Liver (tissue), 8 donors: ENCODE measurements at regions not wholly inside any gene's neighbourhood (a gene's known extent, or its start where the extent isn't known, plus 50 kb on each side); places are given as distances from the start of the nearest gene placed in this dataset.
"Not testable (repeated sequence)": the region's sequence is repeated elsewhere in the genome, so short reads cannot be mapped to it uniquely, and the experiment has no call there.

ENCODE experiments used
- DNase-seq: peaks from one replicate; pipeline ENCODE4 v3.0.0-alpha.2; 2017; ENCODE audit warnings: low spot score
- H3K27ac ChIP-seq, 2 donors: one replicate each; pipeline ENCODE4 v1.7.0; 2013; ENCODE audit warnings: inconsistent platforms in 2 of 2, low read length in 2 of 2, control low read depth in 1 of 2, low read depth in 1 of 2, mild to moderate bottlenecking in 1 of 2
- H3K27me3 ChIP-seq, 4 donors: one replicate each; pipeline versions ENCODE4 v1.6.1 to v1.7.0; 2013; ENCODE audit warnings: low read length in 3 of 4, inconsistent platforms in 1 of 4, mild to moderate bottlenecking in 1 of 4, moderate library complexity in 1 of 4; ENCODE audit not compliant: control insufficient read depth in 4 of 4, insufficient read depth in 4 of 4
- H3K36me3 ChIP-seq, 4 donors: one replicate each; pipeline versions ENCODE4 v1.6.1 to v1.7.0; 2013; ENCODE audit warnings: low read length in 3 of 4, mild to moderate bottlenecking in 3 of 4, low read depth in 1 of 4, moderate library complexity in 1 of 4; ENCODE audit not compliant: control insufficient read depth in 4 of 4, insufficient read depth in 3 of 4
- H3K4me1 ChIP-seq, 4 donors: one replicate each; pipeline versions ENCODE4 v1.6.1 to v1.7.0; 2013; ENCODE audit warnings: low read length in 3 of 4, mild to moderate bottlenecking in 3 of 4, moderate library complexity in 1 of 4; ENCODE audit not compliant: control insufficient read depth in 4 of 4, insufficient read depth in 4 of 4
- H3K4me3 ChIP-seq, 3 donors: one replicate each; pipeline versions ENCODE4 v1.6.1 to v1.7.0; 2013; ENCODE audit warnings: low read length in 3 of 3, control low read depth in 1 of 3, low read depth in 1 of 3, mild to moderate bottlenecking in 1 of 3
- H3K9ac ChIP-seq, 2 donors: one replicate each; pipeline ENCODE4 v1.7.0; 2013; ENCODE audit warnings: low read length in 2 of 2, mild to moderate bottlenecking in 2 of 2, moderate library complexity in 2 of 2, control low read depth in 1 of 2, low read depth in 1 of 2
- H3K9me3 ChIP-seq, 4 donors: one replicate each; pipeline versions ENCODE4 v1.6.1 to v1.7.0; 2013; ENCODE audit warnings: low read length in 3 of 4; ENCODE audit not compliant: control insufficient read depth in 4 of 4
- ATF3 ChIP-seq: IDR thresholded peaks from 2 replicates; pipeline ENCODE4 v1.6.1; 2016; ENCODE audit warnings: antibody characterized with exemption
- CTCF ChIP-seq: fragments of 150-350 bp; IDR thresholded peaks from 2 replicates; pipeline ENCODE4 v1.5.1; 2017; ENCODE audit warnings: improper control_type of control experiment, low read depth, low read length; ENCODE audit not compliant: missing input control
- EGR1 ChIP-seq, 2 donors: IDR thresholded peaks; 2 replicates each; pipeline ENCODE4 v1.6.1; 2016 to 2018; ENCODE audit warnings: antibody characterized with exemption in 2 of 2, low read depth in 2 of 2
- FOXA1 ChIP-seq: IDR thresholded peaks from 2 replicates; pipeline ENCODE4 v1.6.1; 2016; ENCODE audit warnings: antibody characterized with exemption
- FOXA2 ChIP-seq: IDR thresholded peaks from 2 replicates; pipeline ENCODE4 v1.6.1; 2016; ENCODE audit warnings: antibody characterized with exemption
- GABPA ChIP-seq, 2 donors: IDR thresholded peaks in 1 of 2; conservative IDR thresholded peaks in 1 of 2; 2 replicates each; pipeline ENCODE4 v1.6.1; 2016; ENCODE audit warnings: antibody characterized with exemption in 2 of 2, mild to moderate bottlenecking in 1 of 2, moderate library complexity in 1 of 2
- HNF4A ChIP-seq, 2 donors: conservative IDR thresholded peaks; 2 replicates each; pipeline ENCODE4 v1.6.1; 2016; ENCODE audit warnings: antibody characterized with exemption in 2 of 2, mild to moderate bottlenecking in 2 of 2
- JUND ChIP-seq, 2 donors: IDR thresholded peaks; 2 replicates each; pipeline ENCODE4 v1.6.1; 2016; ENCODE audit warnings: antibody characterized with exemption in 2 of 2
- MAX ChIP-seq: IDR thresholded peaks from 2 replicates; pipeline ENCODE4 v1.6.1; 2016; ENCODE audit warnings: antibody characterized with exemption
- RAD21 ChIP-seq, 2 donors: IDR thresholded peaks; 2 replicates each; pipeline ENCODE4 v1.6.1; 2016; ENCODE audit warnings: antibody characterized with exemption in 2 of 2, mild to moderate bottlenecking in 2 of 2
- REST ChIP-seq: IDR thresholded peaks from 2 replicates; pipeline ENCODE4 v1.6.1; 2016; ENCODE audit warnings: antibody characterized with exemption, mild to moderate bottlenecking
- RXRA ChIP-seq, 2 donors: IDR thresholded peaks; 2 replicates each; pipeline ENCODE4 v1.6.1; 2017 to 2018; ENCODE audit warnings: antibody characterized with exemption in 2 of 2, mild to moderate bottlenecking in 1 of 2
- SP1 ChIP-seq: IDR thresholded peaks from 2 replicates; pipeline ENCODE4 v1.6.1; 2018; ENCODE audit warnings: antibody characterized with exemption, mild to moderate bottlenecking
- TAF1 ChIP-seq: conservative IDR thresholded peaks from 2 replicates; pipeline ENCODE4 v1.6.1; 2016; ENCODE audit warnings: antibody characterized with exemption, mild to moderate bottlenecking
- YY1 ChIP-seq: IDR thresholded peaks from 2 replicates; pipeline ENCODE4 v1.6.1; 2016; ENCODE audit warnings: antibody characterized with exemption, mild to moderate bottlenecking
- ZBTB33 ChIP-seq: IDR thresholded peaks from 2 replicates; pipeline ENCODE4 v1.6.1; 2016; ENCODE audit warnings: antibody characterized with exemption
- WGBS: extraction: QIAGEN DNeasy Blood & Tissue Kit; methylation state at CpG from one replicate; pipeline ENCODE4 v1.1.7; 2013; 5-methylcytosine and 5-hydroxymethylcytosine counted together
- donor health status: healthy.
- donor health status: healthy.
- donor health status: healthy.
- donor health status: healthy.
- donor health status: healthy.

DNA sequence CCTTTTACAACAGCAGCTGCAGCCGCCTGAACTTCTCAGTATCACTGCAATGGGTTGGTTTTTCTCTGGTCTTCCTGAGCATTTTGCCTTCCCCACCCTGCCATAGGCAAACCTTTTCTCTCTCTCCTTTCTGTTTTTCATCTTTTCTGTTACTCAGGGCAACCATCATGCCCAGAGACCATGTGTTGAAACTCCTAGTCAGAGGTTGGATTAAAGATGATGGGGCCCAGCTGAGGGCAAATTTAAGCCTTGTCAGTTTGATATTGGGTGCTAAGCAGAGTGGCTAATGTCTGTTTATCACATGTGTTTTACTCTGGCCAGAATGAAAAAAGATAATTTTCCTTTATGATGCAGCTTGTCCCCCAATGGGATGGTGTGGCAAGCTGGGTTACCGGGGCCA is 107.9 kb upstream of the PMCH start:
- 90% methylated on average over 2 of the region's 2 CpGs for WGBS
- no peak for TF ChIP-seq RAD21 (IDR thresholded peaks at IDR 0.05)
- no peak for TF ChIP-seq SP1
- TF ChIP-seq MAX = no peak
- TF ChIP-seq TAF1 = no peak
- TF ChIP-seq FOXA2 = no peak
- TF ChIP-seq FOXA1 = no peak
- no peak for TF ChIP-seq GABPA (IDR thresholded peaks at IDR 0.05 in 1 of 2, conservative IDR thresholded peaks at IDR 0.05 in 1 of 2)
- no peak for TF ChIP-seq ATF3
- no peak for TF ChIP-seq RXRA (IDR thresholded peaks at IDR 0.05)
- TF ChIP-seq CTCF = no peak
- TF ChIP-seq ZBTB33 = no peak
- TF ChIP-seq JUND (IDR thresholded peaks at IDR 0.05) = no peak
- TF ChIP-seq HNF4A (conservative IDR thresholded peaks at IDR 0.05) = no peak
- TF ChIP-seq REST = no peak
- no peak for TF ChIP-seq EGR1 (IDR thresholded peaks at IDR 0.05; ENCODE audit: low read depth in 2 of 2)
- Histone ChIP-seq H3K4me3 (no peak overlapping the region), H3K9ac (no peak overlapping the region), H3K27me3 (no peaks in the 10 kb centered on the region), H3K27ac (peak overlapping the region in 1 of 2 donors; percentile 50), H3K9me3 (no peaks in the 10 kb centered on the region), H3K36me3 (no peaks in the 10 kb centered on the region), H3K4me1 (peaks cover 0 to 7% (median 0%) of the 10 kb centered on the region in 4 donors)
- no peak for DNase-seq

DNA sequence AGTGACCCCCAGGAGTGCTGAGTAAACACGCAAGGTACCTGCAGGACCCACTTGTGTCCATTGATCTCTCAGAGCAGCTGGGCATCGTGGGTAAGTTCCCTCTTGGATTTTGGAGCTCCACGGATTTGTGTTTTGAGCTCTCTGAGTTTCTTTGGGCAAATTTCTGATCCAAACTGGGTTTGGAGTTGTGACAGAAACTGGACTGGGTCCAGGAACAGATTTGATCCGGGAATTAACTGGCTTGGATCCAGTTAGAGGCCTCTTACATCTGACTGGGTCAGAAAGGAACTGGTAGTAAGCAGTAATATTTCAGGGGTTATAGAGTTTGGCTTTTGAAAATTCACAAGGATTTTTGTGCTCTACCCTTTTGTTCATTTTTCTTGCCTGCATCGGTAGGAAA is 107.0 kb upstream of the PMCH start:
- peak overlapping the region in 1 of 2 donors; percentile 50 for H3K27ac ChIP-seq
- TF ChIP-seq ZBTB33 = peak; percentile 12
- TF ChIP-seq HNF4A (conservative IDR thresholded peaks at IDR 0.05) = peak in 1 of 2 donors; percentile 29
- TF ChIP-seq YY1 = peak; percentile 18
- peak in 1 of 2 donors; percentile 30 for TF ChIP-seq RXRA (IDR thresholded peaks at IDR 0.05)
- TF ChIP-seq RAD21 (IDR thresholded peaks at IDR 0.05) = peak in 1 of 2 donors; percentile 11
- not testable (repeated sequence) for H3K27me3 ChIP-seq, H3K4me3 ChIP-seq, H3K36me3 ChIP-seq, H3K9ac ChIP-seq, DNase-seq, H3K9me3 ChIP-seq, H3K4me1 ChIP-seq
- WGBS = 33% methylated on average over 5 of the region's 5 CpGs
